Gastrocnemius medialis (tissue), 4 donors: ENCODE measurements at regions not wholly inside any gene's neighbourhood (a gene's known extent, or its start where the extent isn't known, plus 50 kb on each side); places are given as distances from the start of the nearest gene placed in this dataset.

Experiments used
- CTCF ChIP-seq, 5 experiments: fragments of 450-650 bp in 3 of 5; fragments of 200-600 bp in 2 of 5; sonication (generic) in 2 of 5; IDR thresholded peaks in 4 of 5; conservative IDR thresholded peaks in 1 of 5; 1 replicate in 4 of 5; 2 replicates in 1 of 5; pipeline ENCODE4 v1.5.1; 2016 to 2019; ENCODE audit warnings: antibody characterized with exemption in 5 of 5, mild to moderate bottlenecking in 3 of 5, moderate library complexity in 3 of 5
- POLR2A ChIP-seq, 2 donors: fragments of 450-650 bp; IDR thresholded peaks; one replicate each; pipeline ENCODE4 v1.6.1; 2017; ENCODE audit warnings: antibody characterized with exemption in 2 of 2, mild to moderate bottlenecking in 2 of 2, moderate library complexity in 2 of 2

GRCh38 chr3:124266487-124266886, 274.6 kb upstream of the ROPN1 start:
- TF ChIP-seq CTCF (IDR thresholded peaks at IDR 0.05 in 4 of 5, conservative IDR thresholded peaks at IDR 0.05 in 1 of 5) (no peak), POLR2A (IDR thresholded peaks at IDR 0.05) (no peak)
